HG03095 (cell line): ENCODE measurements at regions not wholly inside any gene's neighbourhood (a gene's known extent, or its start where the extent isn't known, plus 50 kb on each side); places are given as distances from the start of the nearest gene placed in this dataset.
A peak's percentile ranks its signal among the peaks of the same experiment; 100 is the strongest.
"Not testable (repeated sequence)": the region's sequence is repeated elsewhere in the genome, so short reads cannot be mapped to it uniquely, and the experiment has no call there.

Experiments
- ATAC-seq: cut with Tn5 transposase; IDR thresholded peaks from one replicate; pipeline ENCODE4 v1.9.1; 2021; ENCODE audit warnings: moderate library complexity; ENCODE audit not compliant: unreplicated experiment

DNA sequence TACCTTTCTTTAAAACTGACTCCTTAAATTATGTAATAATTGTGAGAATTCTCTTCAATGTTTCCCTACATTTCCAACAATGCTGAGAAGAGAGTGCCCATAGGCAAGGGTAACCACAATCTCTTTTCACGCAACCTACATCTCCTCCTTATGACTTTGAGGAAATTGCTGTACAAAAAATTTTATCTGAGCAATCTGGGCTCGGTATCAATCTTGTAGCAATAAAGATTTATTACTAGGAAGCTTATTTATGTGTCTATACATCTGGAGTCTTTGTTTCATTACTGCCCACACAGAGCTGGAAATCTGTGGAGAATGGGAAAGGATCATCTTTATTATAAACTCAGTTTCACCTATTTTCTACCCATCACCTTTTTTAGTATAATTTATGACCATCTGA, 913.8 kb upstream of the SORCS1 start:
- ATAC-seq, result no peak

DNA sequence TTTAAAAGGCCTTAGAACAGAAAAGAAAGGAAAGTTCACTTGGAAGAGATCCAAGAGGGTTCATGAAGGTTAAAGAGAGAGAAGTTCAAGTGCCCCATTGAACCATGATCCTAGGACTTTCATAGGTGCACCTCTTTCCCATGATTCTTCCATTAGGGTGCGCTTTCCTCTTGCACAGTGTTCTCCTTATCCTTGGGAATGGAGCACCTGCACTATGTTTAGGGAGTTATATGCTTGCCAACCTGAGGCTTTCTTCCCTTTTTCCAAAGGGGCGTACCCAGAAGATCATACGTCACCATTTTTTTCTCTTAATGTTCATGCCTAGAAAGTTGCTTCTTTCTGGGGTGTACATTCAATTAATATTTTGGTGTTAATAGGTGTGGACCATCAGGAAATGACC, 908.0 kb upstream of the SORCS1 start:
- ATAC-seq, result no peak

DNA sequence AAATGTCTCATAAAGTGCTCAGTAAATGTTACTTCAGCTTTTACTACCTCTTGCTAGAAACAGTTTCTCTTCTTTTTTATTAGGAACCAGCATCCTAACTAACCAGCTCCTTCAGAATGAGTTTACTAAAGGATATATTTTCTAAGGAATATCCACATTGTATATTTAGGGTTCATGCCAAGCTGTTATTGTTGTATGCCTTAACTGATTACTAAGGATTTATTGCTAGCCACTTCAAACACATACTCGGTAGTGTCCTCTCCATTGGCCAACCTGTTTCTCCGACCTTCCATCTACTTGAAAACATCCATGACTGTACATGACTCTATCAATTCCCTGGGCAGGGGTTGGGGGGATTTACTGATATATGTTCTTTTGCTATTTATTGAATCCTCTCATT, 906.3 kb upstream of the SORCS1 start:
- ATAC-seq, result no peak

DNA sequence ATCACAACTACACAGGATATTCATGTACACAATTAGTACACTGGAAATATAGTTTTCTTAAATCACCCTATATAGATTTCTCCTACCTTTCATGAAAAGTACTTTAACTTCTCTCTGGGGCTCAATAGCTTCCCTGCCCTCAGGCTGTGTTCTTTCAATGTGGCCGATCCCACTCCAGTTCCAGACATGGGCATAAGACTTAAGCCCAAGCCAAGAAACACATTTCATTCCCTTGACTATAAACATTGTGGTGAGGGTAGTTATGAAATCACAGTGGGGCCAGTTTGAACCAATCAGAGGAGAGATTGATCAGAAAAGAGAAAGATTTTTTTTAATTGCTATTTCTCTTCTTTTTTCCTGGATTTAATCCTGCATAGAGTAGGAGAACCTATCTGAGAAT, 904.6 kb upstream of the SORCS1 start:
- no peak for ATAC-seq

DNA sequence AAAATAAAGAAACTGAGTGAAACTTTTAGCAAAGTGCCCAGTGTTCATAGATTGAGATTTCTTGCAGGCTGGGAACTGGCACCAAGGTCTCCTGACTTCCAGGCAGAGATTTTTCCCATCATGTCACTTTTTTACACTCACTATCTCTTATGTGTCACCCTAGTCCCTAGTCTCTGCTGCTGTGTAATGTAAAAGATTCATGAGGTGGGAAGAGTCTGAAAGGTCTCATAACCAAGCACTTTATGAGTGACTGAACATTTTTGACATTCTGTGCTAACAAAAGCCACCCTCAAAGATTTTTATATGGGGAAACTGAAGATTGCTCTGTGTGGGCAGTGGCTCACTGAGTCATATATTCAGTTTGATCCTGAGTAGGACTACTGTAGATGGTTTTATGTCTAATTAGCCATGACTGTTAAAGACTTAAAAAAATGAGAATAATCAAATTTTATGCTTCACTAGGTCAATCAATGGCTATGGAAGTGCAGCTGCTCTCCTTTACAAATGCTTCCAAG, 900.3 kb upstream of the SORCS1 start:
- ATAC-seq, result no peak

DNA sequence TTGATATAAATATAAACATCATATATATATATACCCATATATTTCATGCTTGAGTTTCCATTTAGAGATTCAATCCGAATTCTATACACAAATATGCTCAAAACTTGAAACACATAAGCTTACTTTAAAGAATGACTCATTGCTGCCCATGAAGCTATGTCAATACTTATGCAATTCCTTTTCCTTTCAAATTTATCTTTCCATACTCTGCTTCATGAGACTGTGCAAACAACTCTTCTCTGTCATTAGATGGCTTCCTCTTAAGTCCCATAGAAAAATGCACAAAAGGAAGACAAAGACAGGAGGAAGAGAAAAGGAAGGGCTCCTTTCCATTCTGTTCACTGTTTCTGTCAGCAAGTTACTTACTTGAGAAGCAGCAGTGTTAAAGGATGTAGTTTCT, 895.7 kb upstream of the SORCS1 start:
- no peak for ATAC-seq

DNA sequence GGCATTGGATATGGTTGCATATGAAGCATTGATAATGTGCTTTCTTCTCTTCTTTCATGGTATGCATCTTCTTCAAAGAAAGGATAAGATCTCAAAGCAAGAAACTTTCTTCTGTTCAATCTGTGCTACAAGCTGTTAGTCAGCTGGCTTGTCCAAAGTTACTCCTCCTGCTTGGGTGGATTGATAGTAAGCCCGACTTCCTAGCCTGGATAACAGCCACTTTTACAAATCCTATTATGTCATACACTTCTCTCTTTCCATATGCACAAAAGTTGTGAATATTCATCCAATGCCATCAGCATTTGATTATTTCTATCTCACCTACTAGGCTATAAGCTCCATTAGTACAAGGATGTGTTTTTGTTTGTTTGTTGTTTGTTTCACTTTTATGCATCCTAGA, 891.0 kb upstream of the SORCS1 start:
- ATAC-seq, result no peak

DNA sequence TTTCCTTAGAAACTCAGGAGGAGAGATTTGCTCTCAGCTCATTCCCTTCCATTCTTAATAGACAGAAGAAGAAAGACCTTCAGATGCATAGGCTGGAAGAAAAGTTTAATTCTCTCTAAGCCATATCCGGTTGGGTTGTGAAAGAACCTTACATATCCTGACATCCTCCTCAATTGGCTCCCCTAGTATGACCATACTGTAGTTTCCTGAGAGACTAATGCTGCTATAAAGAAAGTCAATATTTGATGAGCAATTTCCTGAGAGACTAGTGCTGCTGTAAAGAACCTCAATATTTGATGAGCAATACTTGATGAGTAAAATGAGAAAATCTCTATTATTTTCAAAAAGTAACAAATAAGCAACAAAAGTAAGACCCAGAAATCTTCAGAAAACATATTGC, 888.5 kb upstream of the SORCS1 start:
- no peak for ATAC-seq

DNA sequence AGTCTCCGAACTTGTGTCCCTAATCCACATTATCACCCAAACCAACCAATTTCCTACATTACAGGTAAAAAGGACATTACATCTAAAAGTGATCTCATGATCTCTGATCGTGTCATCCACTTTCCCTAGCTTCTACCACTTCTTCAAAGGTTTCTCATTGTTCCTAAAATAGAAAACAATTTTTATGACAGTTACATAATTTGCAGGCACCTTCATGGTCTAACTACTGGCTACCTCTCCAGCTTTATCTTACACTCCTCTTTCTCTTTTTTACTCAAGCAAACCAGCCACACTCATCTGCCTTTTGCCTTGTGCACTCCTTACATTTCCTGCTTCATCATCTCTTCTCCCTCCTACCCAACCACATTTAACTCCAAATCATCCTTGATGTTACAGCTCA, 886.7 kb upstream of the SORCS1 start:
- no peak for ATAC-seq

DNA sequence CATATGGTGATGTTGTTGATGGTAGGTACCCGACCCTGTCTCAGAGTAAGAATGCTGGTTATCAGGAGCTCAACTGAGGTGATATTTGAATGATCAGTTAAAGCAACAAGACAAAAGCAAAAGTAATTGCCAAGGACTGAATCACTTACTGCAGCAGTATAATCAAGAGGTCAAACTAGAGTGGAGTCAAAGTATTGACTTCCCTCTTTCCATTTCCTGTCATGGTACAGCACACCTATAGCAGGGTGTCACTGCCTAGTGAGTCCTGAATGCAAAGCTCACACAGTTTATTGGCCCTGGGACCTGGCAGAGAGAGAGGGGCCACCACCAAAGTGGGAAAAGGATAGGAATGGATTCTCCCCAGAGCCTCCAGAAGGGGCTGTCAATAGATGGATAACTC, 886.1 kb upstream of the SORCS1 start:
- ATAC-seq, result no peak

DNA sequence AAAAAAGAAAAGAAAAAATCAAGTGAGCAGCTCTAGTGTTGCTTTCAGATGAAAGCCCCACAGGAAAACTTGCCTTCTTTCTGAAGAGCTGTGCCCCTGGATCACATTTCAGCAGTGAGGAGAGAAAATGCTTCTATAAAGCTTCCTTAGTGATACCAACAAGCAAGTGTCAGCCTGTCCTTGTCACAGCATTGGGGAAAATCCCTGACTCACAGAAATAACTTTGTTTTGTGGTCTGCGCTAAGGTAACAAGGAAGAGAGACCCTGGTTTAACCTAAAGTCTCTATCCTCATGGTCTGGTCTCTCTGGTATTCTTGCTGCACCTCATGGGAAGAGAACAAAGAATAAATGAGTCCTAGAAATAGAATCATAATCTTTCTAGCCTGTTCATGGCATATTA, 885.2 kb upstream of the SORCS1 start:
- no peak for ATAC-seq

DNA sequence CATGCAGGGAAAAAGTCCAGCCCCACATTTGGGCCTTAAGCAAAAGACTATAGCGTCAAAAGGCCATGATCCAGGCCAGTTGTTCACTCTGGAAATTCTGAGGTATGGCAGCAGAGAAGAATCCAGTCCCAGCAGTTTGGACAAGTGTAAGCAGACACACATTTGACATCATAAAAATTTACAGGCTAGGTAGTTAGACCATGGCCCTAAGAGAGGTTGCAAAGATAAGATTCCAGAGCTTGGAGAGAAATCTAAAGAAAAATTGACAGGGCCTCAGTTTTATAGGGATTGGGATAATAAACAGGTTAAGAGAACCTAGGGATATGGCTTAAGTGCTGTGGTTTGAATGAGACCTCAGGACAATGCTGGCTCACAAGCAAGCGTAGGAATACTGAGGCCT, 884.4 kb upstream of the SORCS1 start:
- ATAC-seq, result no peak

DNA sequence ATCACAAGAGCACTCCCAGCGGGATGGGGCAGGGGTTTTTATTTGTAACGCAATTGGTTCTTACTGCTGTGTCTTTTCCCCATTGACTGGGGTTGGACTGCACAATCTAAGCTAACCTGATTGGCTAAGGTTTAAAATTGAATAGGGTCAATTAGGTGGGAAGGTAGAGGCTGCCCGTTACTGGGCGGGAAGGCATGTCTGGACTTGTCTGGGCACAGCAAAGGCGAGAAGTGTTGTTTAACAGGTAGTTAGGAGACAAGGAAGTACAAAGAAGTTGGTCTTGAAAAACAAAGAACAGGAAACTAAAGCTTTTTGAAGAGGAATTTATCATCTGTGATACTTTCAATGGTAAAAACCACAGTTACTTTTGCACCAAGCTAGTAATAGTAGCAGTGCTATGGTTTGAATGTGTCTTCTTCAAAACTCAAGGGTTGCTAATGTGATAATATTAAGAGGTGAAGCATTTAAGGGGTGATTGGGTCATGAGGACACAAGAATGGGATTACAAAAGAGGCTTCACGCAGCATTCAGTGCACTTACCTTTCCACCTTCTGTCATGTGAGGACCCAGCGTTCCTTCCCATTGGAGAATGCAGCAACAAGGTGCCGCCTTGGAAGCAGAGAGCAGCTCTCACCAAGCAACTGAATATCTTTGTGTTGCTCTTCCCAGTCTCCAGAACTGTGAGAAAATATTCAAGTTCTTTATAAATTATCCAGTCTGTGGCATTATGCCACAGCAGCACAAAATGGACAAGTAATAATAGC, 875.5 kb upstream of the SORCS1 start:
- ATAC-seq, result no peak

DNA sequence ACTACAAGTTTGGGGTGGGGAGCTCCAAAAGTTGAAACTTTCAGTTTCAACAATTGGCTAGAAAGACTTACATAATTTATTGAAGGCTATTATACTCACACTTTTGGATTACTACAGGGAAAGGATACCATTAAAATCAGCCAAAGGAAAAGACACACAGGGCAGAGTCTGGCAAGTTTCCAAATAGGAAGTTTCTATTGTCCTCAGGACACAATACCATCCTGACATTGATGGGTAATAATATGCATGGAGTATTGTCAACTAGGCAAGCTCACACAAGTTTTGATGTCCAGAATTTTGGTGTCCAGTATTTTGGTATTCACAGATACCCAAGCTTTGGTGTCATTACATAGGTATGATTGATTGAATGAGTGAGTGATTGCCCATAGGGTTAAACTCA, 872.6 kb upstream of the SORCS1 start:
- ATAC-seq, result no peak

DNA sequence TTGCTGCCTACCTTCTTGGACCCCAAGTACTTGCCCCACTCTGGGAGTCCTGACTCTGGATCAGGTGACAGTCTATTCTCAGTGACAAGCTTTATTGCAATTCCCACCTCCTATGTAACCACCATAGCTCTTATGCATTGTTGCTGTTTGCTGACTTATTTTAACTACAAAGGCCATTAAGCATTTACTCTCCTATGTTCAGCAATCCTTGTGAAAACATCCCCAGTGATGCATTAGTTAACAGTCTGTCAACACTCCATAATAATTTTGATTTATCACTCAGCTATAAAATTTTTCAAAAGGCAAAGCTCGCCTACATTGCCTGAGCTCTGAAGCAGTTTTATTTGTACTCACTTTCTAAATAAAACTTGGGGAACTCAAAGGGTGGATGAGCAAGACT, 871.8 kb upstream of the SORCS1 start:
- ATAC-seq, result no peak

DNA sequence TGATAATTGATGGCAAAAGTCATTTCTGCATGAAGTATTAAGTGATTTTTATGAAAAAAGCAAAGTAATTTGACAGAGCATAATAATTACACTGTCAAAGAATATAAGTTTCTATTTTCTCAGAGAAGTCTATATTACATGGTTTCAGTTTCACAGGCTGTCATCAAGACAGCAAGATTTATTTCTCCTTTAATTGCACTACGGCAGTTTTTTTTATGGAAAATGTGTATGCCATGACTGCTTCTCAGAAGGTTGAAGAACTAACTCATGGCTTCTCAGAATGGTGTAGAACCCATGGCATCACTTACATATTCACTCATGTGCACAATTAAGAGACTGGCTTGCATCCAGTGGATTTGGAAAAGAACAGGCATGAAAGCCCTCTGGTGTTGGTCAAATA, 870.3 kb upstream of the SORCS1 start:
- no peak for ATAC-seq

DNA sequence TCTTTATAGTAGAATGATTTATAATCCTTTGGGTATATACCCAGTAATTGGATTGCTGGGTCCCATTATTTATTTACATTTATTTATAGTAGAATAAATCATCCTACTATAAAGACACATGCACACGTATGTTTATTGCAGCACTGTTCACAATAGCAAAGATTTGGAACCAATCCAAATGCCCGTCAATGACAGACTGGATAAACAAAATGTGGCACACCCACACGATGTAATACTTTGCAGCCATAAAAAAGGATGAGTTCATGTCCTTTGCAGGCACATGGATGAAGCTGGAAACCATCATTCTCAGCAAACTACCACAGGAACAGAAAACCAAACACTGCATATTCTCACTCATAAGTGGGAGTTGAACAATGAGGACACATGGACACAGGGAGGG, 869.0 kb upstream of the SORCS1 start:
- not testable (repeated sequence) for ATAC-seq

DNA sequence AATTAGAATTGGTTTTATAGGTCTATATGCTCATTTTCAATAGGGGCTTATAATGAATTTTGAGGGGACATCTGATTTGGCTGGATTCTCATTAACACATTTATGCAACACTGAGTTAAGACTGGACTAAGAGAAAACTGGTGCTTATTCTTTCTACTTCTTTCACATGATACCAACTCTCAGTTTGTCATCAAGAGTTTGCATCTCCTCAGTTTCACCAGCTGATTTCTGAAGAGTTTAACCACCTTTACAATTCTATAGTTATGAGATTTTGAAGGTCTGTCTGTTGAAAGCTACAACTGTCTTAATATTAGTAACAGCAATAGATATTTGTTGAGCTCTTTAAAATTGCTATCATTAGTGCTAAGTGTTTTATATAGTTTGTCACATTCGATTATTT, 867.0 kb upstream of the SORCS1 start:
- no peak for ATAC-seq

DNA sequence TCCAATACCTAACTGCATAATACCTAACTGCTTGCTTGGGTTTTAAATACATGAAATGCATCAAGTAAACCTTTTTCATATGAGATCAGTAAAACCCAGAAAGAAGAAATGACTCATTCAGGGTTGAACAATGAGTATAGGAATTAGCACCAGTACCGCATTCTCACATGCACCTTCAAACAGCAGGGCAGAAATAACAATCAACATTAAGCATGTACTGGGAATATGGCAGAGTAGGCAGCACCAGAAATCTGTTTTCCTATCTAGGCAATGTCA, 850.3 kb upstream of the SORCS1 start:
- peak; percentile 55 for ATAC-seq

DNA sequence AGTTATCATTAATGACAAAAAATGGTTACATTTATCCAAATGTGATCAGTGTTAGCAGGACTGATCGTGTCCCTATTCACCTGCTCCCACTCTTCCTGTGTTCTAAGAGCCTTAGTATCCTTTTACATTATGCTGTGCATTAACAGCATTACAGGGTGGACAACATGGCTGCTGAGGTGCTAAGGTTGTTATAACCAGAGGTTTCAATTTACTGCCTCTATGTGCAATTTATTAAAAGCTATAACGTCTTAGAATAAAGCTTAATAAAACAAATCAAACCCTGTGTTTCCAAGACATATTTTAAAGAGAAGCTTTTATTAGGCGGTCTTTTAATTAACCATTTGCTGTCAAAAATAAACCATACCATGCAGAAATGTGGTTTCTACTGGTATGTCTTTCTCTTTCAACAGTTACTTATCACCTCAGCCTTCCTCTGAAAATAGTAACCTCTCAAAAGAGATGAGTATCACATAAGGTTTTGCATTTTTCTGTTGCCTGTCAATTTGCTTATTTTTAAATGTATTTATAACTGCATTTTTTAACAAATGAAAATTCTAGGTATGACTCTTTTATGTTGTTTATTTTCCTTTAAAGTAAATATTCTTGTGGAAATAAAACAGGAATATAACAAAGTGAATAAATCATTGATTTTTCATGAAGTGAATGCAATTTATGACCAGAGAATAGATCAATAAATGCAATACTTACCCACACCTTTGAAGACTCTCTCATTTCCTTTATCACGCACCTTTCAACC, 849.8 kb upstream of the SORCS1 start:
- no peak for ATAC-seq

DNA sequence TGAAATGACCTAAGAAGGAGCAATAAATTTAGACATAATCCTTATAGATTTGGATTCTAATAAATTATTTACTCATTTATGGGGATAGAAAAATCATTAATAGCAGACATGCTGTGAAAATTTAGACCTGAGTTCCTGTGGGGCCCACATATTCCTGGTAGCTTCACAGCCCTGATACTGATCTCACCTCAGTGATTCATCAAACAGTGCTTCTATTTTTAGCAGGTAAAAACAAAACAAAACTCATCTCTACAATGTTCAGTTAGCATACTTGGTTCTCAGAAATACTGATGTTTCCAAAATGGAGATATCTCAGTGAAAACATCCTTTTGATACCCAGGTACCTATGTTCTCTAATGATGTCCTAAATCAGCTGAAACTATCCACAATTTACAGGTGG, 841.1 kb upstream of the SORCS1 start:
- no peak for ATAC-seq

DNA sequence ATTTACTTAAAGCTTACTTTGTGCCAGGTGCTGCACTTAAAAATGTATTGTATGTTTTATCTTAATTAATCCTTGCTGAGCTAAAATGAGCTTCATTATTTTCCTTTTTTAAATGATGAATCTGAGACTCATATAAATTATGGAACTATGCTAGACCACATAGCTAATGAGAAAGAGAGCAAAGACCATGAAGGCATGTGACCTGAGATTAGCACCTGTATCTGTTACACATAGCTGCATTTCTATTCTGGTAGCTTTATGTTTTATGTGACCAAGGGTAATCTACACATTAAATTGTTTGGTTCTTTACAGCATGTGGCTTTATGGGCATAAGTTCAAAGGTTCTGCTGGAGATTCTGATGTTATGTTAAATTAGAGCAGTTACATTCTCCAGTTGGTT, 839.1 kb upstream of the SORCS1 start:
- ATAC-seq, result no peak

DNA sequence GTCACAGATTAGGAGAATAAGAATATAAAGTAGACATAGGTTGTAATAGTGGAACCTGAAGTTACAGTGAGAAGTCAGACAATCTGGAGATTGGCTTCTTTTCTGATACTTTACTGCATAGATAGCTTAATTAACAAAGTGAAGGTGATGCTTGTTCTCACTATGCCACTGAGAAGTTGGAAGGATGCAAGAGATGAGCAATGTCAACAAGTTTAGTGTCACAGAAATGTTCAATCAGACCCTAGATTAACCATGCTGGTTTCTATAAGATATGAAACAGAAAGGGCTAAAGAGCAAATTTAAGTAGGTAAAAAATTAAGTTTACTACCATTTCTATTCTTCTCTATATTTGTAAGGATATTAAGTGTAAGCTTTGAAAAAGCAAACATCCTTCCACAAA, 838.6 kb upstream of the SORCS1 start:
- ATAC-seq, result no peak
